ENCODE measurements at regions not wholly inside any gene's neighbourhood (a gene's known extent, or its start where the extent isn't known, plus 50 kb on each side); places are given as distances from the start of the nearest gene placed in this dataset.

DNA sequence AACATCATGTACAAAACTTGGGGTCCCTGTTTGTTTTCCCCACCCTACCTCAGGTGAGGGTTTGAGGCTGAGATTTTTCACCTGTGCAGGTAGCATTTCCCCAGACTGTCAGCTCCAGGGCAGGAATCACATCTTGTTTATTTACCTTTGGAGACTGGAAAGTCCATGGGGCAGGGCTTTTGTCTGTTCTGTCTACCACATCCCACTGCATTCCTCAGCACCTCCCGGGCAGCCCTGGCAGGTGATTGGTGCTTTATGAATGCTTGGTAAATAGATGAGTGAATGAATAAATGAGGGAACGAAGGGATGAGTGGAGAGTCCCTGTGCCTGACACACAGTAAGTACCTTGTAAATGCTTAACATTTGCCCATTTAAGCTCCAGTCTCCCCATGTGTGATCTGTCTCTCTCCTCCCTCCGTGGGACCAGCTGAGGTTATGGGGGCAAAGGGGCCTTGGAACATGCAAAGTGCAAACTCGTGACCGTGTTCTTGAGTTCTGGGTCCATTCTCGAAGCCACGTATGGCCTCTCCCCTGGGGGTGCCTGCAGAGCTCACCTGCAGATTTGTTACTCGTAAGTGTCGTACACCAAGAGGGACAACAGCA lies 69.7 kb upstream of the PMEPA1 start:
- H3K4me3 ChIP-seq = no peak overlapping the region
- TF ChIP-seq POLR2A (IDR thresholded peaks at IDR 0.05) = no peak
- H3K27me3 ChIP-seq = no peaks in the 10 kb centered on the region
- in situ Hi-C loops (cut with MboI; ENCODE audit: low sequenced_read_pairs in 4 of 4) = loop anchor here in 1 of 4 donors (25.0 kb wide), 1 partner anchor 108 kb away; no protein-coding TSS in a partner anchor
- H3K4me1 ChIP-seq = no peaks in the 10 kb centered on the region
- H3K9me3 ChIP-seq = no peaks in the 10 kb centered on the region
- DNase-seq (no peak), ATAC-seq (no peak)
- H3K27ac ChIP-seq = no peak overlapping the region
- intact Hi-C loops (cut with DNase I; ENCODE audit: low total_unique reads) = no loop called here
- no peaks in the 10 kb centered on the region for H3K36me3 ChIP-seq

- Histone ChIP-seq H3K36me3 (no peaks in the 10 kb centered on the region), H3K9me3 (no peaks in the 10 kb centered on the region), H3K4me3 (no peak overlapping the region), H3K27me3 (no peaks in the 10 kb centered on the region), H3K4me1 (no peaks in the 10 kb centered on the region), H3K27ac (no peak overlapping the region)
- TF ChIP-seq CTCF (IDR thresholded peaks at IDR 0.05 in 4 of 5, conservative IDR thresholded peaks at IDR 0.05 in 1 of 5) (no peak), POLR2A (IDR thresholded peaks at IDR 0.05) (no peak)
- DNase-seq = no peak
- intact Hi-C loops (cut with DNase I; ENCODE audit: low total_unique reads) = no loop called here
- no peak for ATAC-seq
- in situ Hi-C loops (cut with MboI; ENCODE audit: low sequenced_read_pairs in 4 of 4) = loop anchor here in 1 of 4 donors (25.0 kb wide), 1 partner anchor 109 kb away; no protein-coding TSS in a partner anchor
Observed at GRCh38 chr20:57777911-57778310, 68.1 kb upstream of the PMEPA1 start.

GRCh38 chr20:57774951-57775350 lies 65.1 kb upstream of the PMEPA1 start:
- TF ChIP-seq CTCF (IDR thresholded peaks at IDR 0.05 in 4 of 5, conservative IDR thresholded peaks at IDR 0.05 in 1 of 5) = no peak
- no peak for TF ChIP-seq POLR2A (IDR thresholded peaks at IDR 0.05)
- ATAC-seq (no peak), DNase-seq (no peak)
- intact Hi-C loops (cut with DNase I; ENCODE audit: low total_unique reads) (no loop called here), in situ Hi-C loops (cut with MboI; ENCODE audit: low sequenced_read_pairs in 4 of 4) (loop anchor here in 1 of 4 donors (25.0 kb wide), 1 partner anchor 112 kb away; no protein-coding TSS in a partner anchor)
- no peaks in the 10 kb centered on the region for H3K4me1 ChIP-seq
- no peak overlapping the region for H3K4me3 ChIP-seq
- H3K36me3 ChIP-seq = no peaks in the 10 kb centered on the region
- no peak overlapping the region for H3K27ac ChIP-seq
- no peaks in the 10 kb centered on the region for H3K27me3 ChIP-seq
- H3K9me3 ChIP-seq = no peaks in the 10 kb centered on the region

GRCh38 chr20:57774111-57774880 lies 64.5 kb upstream of the PMEPA1 start:
- no peaks in the 10 kb centered on the region for H3K36me3 ChIP-seq
- no peaks in the 10 kb centered on the region for H3K4me1 ChIP-seq
- no peak for DNase-seq
- H3K27me3 ChIP-seq = no peaks in the 10 kb centered on the region
- H3K4me3 ChIP-seq = no peak overlapping the region
- no peak for ATAC-seq
- no peak overlapping the region for H3K27ac ChIP-seq
- TF ChIP-seq CTCF (IDR thresholded peaks at IDR 0.05 in 4 of 5, conservative IDR thresholded peaks at IDR 0.05 in 1 of 5) = no peak
- TF ChIP-seq POLR2A (IDR thresholded peaks at IDR 0.05) = no peak
- in situ Hi-C loops (cut with MboI; ENCODE audit: low sequenced_read_pairs in 4 of 4) = no loop called here
- H3K9me3 ChIP-seq = no peaks in the 10 kb centered on the region
- intact Hi-C loops (cut with DNase I; ENCODE audit: low total_unique reads) = no loop called here

GRCh38 chr20:57773059-57773815 lies 63.4 kb upstream of the PMEPA1 start:
- ATAC-seq = no peak
- Histone ChIP-seq H3K4me3 (no peak overlapping the region), H3K27ac (no peak overlapping the region), H3K4me1 (no peaks in the 10 kb centered on the region), H3K9me3 (no peaks in the 10 kb centered on the region), H3K27me3 (no peaks in the 10 kb centered on the region), H3K36me3 (no peaks in the 10 kb centered on the region)
- in situ Hi-C loops (cut with MboI; ENCODE audit: low sequenced_read_pairs in 4 of 4) (no loop called here), intact Hi-C loops (cut with DNase I; ENCODE audit: low total_unique reads) (no loop called here)
- no peak for DNase-seq
- TF ChIP-seq CTCF (IDR thresholded peaks at IDR 0.05 in 4 of 5, conservative IDR thresholded peaks at IDR 0.05 in 1 of 5) (no peak), POLR2A (IDR thresholded peaks at IDR 0.05) (no peak)
